Left lobe of liver (tissue), 2 donors: ENCODE measurements at regions not wholly inside any gene's neighbourhood (a gene's known extent, or its start where the extent isn't known, plus 50 kb on each side); places are given as distances from the start of the nearest gene placed in this dataset.

ENCODE experiments used
- ATAC-seq: fragments of 200-7000 bp; cut with Tn5 transposase; one replicate; pipeline ENCODE4 v1.9.1; 2020; ENCODE audit warnings: mild to moderate bottlenecking, moderate library complexity
- DNase-seq: peaks from one replicate; pipeline ENCODE4 v3.0.0-alpha.2; 2020; ENCODE audit warnings: low spot score
- donor health status: DM: no; HTN: no; CAD: no; lungs with moderate emphysema.
- donor health status: DM: no; HTN: yes; CAD: no.

GRCh38 chr4:16952896-16953630 is 54.6 kb upstream of the LDB2 start:
- no peak for DNase-seq
- ATAC-seq = no peak

GRCh38 chr4:16952462-16952871 is 54.0 kb upstream of the LDB2 start:
- DNase-seq = no peak
- ATAC-seq = no peak
